Posterior vena cava (tissue), 2 donors: ENCODE measurements at regions not wholly inside any gene's neighbourhood (a gene's known extent, or its start where the extent isn't known, plus 50 kb on each side); places are given as distances from the start of the nearest gene placed in this dataset.
"Not testable (repeated sequence)": the region's sequence is repeated elsewhere in the genome, so short reads cannot be mapped to it uniquely, and the experiment has no call there.

ENCODE experiments used
- DNase-seq: peaks from one replicate; pipeline ENCODE4 v3.0.0-alpha.2; 2020; ENCODE audit warnings: low spot score
- intact Hi-C, 2 donors: fragments of 100-400 bp; cut with DNase I; formaldehyde crosslinking; loops; one replicate each; pipeline versions ENCODE4 v1.14.1 to v1.14.2; 2022 to 2023
- donor health status: DM: yes; HTN: yes; CAD: no.
- donor health status: DM: yes; HTN: yes; CAD: no.

DNA sequence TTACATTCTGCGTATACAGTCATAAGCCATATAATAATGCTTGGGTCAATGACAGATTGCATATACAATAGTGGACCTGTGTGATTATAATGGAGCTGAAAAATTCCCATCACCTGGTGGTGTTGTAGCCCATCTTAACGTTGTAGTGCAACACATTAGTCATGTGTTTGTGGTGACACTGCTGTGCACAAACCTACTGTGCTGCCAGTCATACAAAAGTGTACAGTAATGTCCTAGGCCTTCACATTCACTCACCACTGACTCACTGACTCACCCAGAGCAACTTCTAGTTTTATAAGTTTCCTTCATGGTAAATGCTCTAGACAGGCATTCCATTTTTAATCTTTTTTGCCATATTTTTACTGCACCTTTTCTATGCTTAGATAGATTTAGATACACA is 194.8 kb upstream of the SEL1L start:
- intact Hi-C loops: no loop called here
- no peak for DNase-seq

DNA sequence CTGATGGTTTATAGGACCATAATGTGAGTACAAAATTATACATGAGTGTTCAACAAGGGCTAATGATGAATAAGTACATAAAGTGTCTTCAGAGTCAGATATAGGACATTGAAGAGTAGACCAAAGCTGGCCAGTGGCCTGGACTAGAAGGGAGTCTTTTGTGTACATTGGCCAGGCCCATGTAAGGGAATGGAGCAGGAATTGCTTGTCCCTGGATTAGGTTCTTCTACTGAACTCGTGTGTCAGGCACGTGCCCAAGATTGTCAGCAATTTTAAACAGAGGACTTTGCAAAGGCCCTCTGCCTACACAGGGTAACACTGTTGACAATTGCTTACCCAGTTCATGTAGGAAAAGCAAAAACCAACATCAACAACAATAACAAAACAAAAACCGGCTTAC is 196.0 kb upstream of the SEL1L start:
- DNase-seq: no peak
- intact Hi-C loops: no loop called here

DNA sequence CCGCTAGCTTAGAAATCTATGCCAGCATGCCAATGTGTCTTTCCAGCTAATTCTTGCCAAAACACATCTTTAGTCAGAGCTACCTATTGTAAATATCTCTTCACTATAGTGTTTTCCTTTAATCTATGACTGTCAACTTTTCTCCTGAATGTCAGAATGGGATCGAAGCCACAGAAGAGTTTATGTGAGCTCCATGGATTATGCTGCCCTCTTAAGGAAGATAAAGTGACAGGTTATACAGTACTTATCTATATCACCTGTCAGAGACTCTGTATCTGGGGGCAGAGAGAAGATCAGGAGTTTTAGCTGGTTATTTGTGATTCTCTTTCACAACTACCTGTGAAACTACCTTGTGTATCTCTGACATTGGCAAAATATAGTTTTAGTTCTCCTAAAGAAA is 204.3 kb upstream of the SEL1L start:
- DNase-seq: no peak
- intact Hi-C loops: no loop called here

DNA sequence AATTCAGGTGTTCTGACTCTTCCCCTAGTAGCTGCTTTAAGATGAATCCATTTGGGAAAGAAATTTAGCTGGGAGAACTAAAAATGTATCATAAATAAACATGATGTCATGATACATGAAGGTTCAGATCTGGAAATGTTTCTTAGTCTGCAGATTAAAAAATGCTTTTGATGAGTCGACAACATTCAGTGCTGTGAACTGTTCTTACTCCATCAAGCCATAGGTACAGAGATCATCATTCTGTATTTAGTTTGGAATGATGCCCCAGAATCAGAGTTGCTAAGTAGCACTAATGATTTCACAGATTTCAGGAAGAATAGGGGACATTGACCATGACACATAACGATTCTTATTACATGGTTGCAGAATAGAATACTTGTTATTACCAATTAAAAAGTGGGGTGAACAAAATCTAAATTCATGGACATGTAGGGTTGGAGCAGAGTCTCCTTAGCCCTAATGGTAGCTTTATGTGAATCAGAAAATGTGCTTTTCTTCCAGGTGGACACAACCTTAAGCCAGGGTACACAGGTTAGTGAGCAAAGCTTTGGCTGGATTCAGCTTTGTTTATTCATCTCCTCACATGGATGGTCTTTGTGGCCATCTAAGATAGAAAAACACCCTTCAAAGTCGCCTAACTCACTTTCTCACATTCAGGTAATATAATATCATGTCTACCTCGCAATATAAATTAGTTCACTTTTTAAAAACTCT is 205.4 kb upstream of the SEL1L start:
- no peak for DNase-seq
- intact Hi-C loops: no loop called here

DNA sequence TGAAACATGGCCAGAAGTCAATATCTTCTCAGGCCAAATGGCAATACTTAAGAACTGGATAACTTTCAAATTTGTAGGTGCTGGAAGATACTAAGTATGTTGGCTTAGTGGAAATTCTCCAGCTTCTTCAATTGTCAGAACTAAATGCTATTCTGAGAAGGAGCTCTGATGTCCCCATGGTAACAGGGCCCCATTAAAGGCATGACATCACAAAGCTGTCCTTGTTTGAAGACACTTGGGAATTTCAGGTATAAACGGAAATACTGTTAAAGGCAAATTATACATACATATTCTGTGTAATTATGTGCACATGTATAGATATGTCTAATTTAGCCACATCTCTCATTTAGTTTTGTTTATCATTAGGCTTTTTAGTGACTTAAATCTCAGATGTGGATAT is 210.0 kb upstream of the SEL1L start:
- DNase-seq: no peak
- intact Hi-C loops: no loop called here

DNA sequence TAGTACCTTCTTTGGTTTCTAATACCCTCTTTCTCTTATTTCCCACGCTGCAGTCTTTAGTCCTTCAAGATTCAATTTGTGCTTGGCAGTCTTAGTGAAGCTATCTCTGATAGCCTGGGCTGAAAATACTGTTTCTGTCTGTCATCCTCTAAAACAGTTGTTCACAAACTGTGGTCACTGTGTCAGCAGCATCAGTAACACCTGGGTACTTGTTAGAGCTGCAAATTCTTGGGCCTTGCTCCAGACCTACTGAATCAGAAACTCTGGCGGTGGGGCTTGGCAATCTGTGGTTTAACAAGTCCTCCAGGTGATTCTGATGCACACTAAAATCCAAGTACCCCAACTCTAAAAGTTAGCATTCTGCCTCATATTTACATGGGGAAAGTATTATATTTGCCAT is 217.5 kb upstream of the SEL1L start:
- no peak for DNase-seq
- intact Hi-C loops: no loop called here

DNA sequence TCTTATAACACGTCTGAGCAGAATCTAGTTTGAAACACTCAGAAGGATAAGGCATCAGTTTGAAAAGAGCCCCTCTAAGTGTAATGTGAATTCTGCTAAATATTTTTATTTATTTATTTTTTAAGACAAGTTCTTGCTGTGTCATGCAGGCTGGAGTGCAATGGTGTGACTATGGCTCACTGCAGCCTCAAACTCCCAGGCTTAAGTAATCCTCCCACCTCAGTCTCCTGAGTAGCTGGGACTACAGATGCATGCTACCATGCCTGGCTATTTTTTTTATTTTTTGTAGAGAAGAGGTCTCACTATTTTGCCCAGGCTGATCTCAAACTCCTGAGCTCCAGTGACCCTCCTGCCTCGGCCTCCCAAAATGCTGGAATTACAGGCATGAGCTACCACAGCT is 225.9 kb upstream of the SEL1L start:
- no peak for DNase-seq
- intact Hi-C loops: no loop called here

DNA sequence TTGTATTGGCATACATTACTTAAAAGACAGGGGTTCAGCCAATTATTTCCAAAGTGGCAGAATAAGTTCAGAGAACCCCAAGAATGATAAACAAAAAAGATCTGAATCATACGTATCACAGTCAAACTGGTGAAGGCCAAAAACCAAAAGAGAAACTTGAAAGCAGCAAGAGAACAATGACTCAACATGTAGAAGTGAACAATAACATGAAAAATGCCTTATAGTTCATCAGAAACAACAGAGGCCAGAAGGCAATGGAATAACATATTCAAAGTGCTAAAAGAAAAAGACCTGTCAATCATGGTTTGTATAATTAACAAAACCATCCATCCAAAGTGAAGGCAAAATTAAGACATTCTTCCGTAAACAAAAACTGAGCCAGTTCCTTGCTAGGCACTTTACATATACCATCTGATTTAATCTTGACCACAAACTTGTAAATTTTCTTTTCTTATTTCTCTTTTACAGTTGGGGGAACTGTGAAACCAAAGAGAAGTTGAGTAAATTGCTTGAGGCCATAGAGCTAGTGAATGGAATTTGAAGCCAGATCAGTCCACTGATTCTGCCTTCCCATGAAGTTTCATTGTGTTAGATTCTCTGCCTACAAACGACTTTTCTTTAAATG is 232.1 kb upstream of the SEL1L start:
- no peak for DNase-seq
- intact Hi-C loops: no loop called here

DNA sequence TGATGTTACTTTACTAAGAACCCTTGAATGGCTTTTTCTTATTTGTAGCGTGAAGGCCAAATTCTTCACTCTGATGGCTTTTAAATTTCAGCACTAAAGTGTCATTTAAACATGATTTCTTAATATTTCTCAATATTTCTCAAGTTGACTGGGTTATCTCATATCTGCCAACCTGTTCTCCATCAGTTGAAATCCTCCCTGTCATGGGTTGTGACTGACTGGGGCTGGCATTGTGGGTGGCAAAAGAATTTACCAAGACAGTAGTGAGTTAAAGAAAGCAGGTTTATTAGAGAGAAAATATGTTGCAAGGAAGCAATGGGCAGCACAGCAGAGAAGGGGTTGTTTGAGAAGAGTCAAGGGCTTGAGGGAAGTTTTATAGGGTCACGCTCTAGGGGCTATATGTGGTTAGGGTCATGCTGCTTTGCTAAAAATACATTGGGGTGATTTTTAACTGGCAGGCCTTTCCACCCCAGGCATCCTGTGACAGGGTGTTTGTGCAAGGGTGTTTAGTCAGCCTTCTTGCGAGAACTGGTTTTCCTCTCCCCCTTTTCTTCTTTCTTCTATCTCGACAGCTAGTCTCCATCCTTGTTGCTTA is 232.8 kb upstream of the SEL1L start:
- DNase-seq: no peak
- intact Hi-C loops: no loop called here

DNA sequence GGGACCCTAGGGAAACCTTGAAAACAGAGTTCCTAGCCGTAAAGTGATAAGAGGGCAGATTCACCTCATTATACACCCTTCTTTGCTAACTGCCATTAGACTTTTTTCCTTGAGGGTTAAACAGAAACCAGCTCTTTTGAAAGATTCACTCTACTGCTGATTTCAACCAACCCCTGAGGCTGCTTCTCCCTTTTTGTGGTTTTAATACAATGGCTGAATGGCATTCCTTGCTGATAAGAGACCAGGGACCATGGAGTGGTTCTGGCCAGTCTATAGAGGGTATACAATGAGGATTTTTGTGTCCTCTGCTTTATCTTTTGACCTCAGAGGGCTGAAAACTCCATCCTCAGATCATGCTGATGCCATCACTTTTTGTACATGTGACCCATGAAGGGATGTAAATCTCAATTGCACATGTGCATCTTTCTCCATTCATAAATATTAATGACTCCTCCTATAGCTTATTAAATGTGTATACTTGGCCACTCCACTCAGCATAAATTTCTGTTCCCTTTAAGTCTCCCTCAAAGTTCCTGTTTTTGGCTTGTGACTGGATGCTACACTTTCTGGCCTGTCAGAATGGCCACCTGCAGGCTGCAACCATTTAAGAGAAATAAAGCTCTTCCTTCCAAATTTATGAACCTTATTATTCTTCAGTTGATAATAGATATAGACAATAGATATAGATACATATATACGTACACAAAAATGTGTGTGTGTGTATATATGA is 233.8 kb upstream of the SEL1L start:
- DNase-seq: no peak
- intact Hi-C loops: no loop called here

DNA sequence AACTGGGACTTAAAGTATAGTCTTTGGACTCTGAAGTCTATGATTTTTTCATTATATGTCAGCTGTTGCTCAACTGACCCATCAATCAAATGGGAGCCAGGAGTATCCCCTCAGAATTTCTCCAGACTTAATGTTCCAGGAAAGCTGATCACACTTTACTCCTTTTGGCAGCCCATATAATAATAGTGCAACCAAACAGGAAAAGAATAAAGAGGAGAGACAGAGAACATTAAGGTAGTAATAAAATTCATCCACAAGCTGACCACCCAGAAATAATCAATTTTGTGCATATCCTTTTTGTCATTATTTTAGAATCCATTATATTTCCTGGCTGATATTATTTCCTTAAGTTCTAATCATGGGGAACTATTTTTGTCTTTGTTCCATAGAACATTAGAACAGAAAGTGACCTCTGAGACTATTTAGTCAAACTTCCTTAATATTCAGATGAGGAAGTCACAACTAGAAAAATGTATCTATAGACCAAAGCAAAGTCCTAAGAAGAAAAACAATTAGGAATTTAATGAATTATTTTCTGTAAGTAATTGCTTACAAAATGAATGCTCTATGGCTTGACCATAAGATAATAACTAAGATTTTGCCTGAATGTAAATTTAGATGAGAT is 238.1 kb upstream of the SEL1L start:
- DNase-seq: no peak
- intact Hi-C loops: no loop called here

DNA sequence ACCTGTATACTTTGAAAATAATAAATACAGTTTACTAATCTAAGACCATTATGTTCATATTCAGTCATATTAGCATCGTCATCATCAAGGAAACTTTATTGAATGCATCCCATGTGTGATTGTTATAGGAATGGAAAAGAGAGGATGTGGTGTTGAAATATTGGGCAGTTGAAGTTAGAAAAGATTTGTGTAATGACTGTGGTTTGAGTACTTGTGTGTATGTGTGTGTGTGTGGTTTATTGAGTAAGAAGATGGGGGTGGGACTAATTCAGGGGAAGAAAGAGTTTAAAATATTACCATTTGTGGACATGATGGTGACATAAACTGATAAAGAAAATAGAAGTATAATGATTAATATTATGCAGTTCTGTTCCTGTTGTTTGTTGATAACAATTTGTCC is 238.7 kb upstream of the SEL1L start:
- no peak for DNase-seq
- intact Hi-C loops: no loop called here

DNA sequence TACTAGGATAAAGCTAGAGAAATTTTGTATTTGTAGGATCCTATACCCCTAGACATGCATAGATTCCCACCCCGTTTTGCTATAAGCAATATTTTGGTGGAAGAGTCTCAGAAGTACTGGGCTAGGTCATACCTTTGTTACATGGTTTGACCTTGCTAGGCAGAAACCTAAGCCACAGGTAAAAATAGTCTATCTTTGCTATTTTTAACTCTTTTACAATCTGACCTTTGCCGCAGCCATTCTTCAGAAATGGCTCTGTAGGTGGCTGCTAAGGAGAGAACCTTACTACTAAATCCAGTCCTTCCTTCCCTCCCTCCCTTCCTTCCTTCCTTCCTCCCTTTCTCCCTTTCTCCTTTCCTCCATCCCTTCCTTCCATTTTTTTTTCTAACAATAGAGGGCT is 242.9 kb upstream of the SEL1L start:
- no peak for DNase-seq
- intact Hi-C loops: no loop called here

DNA sequence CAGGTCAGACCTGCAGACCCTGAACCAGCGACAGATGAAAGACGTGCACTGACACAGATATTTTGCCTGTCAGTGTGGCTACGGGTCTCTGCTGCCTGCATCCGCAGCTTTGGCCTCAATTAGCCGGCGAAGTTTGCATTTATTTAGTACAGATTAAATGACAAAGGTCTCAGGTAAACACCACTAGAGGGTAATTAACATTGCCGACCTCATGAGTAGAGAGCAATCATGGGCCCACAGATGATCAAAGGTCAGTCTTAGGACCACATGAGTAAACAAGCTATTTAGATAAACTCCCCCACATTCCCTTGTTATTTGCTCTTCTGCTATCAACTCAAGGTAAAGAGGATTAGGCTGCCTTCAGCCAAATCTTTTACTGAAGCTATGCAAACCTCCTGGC is 248.1 kb upstream of the SEL1L start:
- intact Hi-C loops: not testable (repeated sequence)

DNA sequence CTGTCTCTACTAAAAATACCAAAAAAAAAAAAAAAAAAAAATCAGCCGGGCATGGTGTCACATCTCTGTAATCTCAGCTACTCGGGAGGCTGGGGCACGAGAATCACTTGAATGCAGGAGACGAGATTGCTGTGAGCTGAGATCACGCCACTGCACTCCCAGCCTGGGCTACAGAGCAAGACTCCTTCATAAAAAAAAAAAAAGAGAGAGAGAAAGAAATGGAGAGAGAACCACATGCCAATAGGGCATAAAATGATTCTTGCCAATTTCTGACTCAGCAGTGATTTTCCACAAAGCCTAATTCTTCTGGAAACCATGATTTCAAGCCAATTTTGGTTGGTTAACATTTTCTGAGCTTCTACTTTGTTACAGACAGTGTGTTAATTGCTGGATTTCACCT is 250.4 kb upstream of the SEL1L start:
- no peak for DNase-seq
- intact Hi-C loops: no loop called here

More for the DNA sequence above, 248.1 kb upstream of the SEL1L start:
- not testable (repeated sequence) for DNase-seq

DNA sequence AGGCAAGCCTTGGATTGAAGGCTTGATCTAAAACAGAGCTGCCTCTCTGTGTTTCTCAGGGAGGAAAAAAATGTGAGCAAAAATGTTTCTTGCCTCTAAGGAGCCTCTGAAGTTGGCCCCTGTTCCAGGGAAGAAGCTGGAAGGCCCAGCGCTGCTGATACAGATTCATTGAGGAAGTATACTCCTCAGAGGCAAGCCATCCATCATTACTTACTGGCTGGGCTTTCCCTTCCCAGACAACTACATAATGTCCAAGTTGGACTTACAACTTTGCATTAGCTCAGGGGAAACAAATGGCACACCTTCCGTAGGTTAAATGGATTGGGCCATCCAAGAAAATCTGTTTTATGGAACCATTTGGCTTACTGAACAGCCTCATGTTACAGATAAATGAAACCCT is 263.7 kb upstream of the SEL1L start:
- DNase-seq: no peak
- intact Hi-C loops: loop anchor here in 1 of 2 donors (10.0 kb wide), 1 partner anchor 1227 kb away; no protein-coding TSS in a partner anchor

DNA sequence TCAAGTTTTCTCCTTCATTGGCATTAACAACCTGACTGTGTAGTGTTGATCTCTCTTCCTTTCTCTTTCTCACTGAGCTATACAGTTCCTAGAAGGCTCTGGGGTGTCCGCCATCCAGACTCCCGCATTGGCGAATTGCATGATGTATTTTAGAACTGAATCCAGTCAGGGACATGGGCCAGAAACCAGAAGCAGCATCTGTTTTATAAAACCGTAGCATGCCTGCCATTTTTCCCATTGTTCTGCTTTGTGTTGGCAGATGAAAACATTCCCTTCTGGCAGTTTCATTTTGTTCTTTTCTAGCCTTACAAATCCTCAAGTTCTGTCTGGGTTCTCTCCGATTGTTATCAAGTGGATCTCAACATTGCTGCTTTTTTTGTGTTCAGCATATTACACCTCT is 268.3 kb upstream of the SEL1L start:
- no peak for DNase-seq
- intact Hi-C loops: no loop called here

DNA sequence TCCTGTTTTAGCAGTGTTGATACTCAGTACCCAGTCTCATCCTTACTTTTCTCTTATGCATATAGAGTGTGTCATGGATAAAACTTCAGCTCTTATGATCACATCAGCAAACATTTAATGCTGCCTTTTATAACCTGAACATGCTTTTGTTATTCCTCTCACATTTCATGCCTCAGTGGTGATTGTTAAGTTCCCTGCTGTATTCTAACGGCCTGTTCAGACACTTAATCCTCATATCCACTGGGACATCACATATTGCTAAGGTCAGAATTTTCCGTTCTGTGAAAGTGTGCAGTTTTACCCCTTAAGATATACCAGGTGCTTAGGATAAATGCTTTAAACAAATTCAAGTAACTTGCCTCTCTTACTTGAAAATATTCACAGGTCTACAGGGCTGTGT is 268.7 kb upstream of the SEL1L start:
- intact Hi-C loops: no loop called here
- no peak for DNase-seq

DNA sequence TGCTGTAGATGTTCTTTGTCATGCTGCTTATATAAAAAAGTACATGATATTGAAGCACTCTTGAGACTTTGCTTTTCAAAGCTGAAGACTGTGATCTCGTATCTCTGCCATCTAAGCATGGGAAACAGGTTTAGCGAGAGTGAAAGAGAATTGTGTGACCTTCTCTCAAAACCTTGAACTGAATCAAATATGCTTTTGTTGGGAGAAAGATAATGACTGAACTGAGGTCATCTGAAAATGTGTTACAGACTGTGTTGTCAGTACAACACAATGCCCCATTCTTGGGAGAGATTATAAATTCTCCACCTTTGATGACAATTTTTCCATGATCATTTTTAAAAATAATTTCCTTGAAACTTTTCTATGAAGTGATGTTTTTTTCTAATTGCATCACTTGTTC is 272.1 kb upstream of the SEL1L start:
- intact Hi-C loops: no loop called here
- no peak for DNase-seq

DNA sequence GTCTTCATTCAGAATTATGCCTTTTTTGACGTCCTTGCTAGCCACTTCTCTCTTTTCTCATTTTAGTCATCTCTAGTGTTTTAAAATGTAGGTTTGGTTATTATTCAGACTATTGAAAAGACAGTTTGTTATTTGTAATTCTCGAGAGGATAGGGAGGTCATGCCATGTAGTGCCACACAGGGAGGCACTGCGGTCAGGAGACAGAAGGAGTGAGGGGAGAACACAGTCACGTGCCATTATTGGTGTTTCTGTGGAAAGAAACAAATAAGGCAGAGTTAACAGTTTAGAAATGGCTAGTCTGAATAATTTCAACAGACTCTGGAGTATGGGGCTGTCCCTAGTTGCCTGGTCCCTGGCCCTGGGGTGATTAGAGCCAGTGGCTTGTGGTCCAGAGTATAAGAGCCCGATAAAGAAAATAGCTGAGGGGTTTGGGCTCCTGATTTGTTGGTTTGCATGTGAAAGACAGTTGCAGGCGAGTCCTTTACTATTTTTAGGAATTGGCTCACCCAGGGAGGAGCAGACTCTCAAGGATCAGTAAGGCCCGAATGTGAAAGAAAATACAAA is 278.1 kb upstream of the SEL1L start:
- DNase-seq: no peak
- intact Hi-C loops: no loop called here
